Stimulated activated CD8-positive, alpha-beta memory T cell treated with anti-CD3 and anti-CD28 coated beads, Interleukin-15, amount 100 ng/mL, for 1 hour (primary cell): ENCODE measurements at regions not wholly inside any gene's neighbourhood (a gene's known extent, or its start where the extent isn't known, plus 50 kb on each side); places are given as distances from the start of the nearest gene placed in this dataset.
A peak's percentile ranks its signal among the peaks of the same experiment; 100 is the strongest.

Source experiments
- DNase-seq: peaks from one replicate; pipeline ENCODE4 v3.0.0-alpha.2; 2020; ENCODE audit warnings: low read depth

DNA sequence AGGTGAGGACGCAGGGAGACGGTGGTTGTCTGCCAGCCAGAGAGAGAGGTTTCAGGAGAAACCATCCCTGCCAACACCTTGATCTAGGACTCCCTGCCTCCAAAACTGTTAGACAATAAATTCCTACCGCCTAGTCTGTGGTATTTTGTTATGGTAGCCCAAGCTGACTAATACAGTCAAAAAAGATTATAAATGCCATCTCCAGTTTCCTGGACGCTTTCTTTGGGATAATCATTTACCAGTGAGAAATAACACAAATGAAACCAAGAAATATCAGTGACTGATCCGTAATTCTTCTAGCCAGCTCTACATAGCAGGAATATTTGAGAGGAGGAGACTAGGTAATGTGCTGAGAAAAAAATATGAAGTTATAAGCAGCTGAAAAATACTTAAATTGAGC lies 707.8 kb upstream of the LMCD1 start:
- DNase-seq, result no peak

DNA sequence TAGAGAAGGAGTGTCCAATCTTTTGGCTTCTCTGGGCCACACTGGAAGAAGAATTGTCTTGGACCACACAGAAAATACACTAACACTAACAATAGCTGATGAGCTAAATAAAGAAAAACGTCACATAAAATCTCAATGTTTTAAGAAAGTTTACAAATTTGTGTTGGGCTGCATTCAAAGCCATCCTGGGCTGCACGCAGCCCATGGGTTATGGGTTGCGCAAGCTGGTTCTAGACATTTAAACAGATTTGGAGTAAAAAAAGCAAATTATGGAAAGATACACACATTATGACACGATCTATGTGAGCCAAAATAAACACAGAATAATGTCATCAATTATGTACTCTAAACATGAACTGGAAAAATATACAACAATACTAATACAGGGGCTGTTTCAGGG lies 703.3 kb upstream of the LMCD1 start:
- DNase-seq, result no peak

DNA sequence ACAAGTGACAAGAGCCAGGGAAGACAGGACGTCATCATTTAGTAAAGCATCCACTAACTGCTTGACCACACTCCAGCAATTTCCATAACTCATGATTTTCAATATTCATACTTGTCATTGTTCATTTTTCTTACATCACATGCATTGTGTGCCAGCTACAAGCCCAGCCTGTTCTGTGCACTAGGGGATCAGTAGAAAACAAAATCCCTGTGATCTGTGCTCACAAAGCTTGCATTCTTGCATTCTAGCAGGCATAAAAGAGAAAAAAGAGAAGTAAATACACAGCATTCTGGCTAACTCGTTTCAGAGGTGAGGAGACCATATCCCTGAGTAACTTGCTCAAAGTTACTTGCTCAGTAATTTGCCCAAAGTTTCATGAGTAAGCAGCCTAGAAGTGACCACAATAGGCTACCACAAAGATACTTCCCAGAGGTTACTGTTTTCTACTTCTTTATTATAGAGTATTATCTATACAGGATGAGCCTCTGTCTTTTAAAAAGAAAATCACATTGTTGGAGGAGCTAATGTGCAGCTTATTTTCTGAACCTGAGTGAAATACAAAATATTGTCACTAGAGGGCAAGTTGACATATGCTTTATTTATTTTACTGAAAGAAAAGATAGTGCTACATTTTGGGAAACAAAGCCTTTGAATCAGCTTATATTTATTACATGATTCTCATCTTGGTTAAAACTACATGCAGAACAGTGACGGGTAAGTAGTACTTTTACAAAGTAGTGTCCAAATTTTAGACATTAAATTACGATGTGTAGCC lies 701.4 kb upstream of the LMCD1 start:
- DNase-seq, result no peak

DNA sequence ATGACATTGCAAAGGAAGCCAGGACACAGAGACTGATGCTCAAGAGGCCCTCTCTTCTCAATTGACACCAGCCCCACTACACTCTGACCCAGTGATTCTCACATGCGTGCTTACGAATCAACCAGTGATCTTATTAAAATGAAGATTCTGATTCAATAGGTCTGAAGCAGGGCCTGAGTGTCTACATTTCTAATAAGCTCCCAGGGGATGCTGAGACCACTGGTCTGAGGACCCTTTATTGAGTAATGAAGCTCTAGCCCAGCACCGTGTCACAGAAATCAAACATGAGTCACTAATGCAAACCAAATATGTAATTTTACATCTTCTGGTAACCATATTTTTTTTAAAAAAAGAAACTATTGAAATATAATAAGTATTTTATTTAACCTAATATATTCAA lies 689.1 kb upstream of the LMCD1 start:
- no peak for DNase-seq

DNA sequence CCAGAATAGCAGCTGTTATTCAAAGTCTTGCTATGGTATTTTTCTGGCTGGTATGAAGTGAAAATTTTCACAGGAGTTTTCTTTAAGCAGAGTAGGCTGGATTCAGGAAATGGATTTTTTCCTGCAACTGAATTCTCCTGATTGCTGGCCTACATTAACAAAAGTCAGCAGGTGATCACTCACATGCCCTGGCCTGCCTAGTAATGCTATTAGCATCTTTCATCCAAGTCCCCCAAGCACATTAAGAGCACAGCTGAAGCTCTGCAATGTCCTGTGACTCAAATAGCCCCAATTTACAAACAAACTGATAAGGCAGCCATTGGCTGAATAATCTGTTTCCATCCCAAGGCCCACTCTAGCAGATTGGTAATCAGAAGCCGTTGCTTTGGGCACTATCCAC lies 688.3 kb upstream of the LMCD1 start:
- no peak for DNase-seq

DNA sequence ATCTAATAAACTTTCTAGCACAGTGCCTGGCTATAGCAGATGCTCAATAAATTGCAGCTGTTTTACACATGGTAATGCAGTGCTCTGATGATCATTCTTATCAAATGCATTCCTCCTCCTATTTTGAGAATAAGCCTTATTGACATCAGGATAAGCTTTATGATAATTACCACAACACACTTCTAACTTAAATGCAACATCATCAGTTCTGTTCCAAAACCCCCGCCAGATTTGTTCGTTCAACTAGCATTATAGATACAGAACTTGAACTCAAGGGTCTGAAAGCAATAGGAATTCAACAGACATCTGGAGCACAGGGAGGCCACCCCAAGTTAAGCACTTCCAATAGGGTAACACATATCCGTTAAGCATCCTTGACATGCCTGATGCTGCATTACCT lies 684.4 kb upstream of the LMCD1 start:
- no peak for DNase-seq

DNA sequence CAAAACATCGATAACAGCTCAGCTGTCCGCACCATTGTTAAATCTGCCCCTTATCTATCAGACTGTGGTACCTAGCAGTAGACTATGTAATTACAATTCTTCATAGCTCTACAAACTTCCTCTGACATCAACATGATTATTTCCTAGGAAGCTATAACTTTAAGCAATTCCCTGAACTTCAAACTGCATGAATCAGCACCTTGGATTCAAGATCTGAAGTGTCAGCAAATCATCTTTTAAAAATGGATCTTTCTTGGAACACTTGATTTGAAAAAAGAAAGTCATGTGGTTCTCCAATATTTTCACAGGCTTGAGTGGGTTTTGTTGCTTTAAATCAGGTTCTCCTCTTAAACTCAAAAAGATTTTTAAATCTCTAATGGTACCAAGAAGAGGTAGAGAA lies 680.7 kb upstream of the LMCD1 start:
- DNase-seq, result no peak

DNA sequence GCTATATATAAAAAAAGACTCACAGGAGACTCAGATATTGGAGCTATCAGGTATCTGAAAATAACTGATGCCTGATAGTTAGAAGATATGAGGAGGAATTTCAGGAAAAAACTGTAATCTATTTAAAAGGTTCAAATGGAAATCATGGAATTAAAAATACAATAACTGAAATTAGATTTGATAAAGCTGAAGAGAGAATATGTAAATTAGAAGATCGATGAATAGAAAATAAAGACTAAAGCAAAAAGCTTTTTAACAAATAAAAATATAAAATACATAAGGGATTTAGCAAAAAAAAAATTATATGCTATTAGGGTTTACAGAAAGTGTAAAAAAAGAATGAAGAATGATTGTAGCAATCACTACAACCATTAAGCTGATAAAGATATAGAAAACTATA lies 679.8 kb upstream of the LMCD1 start:
- DNase-seq, result no peak

DNA sequence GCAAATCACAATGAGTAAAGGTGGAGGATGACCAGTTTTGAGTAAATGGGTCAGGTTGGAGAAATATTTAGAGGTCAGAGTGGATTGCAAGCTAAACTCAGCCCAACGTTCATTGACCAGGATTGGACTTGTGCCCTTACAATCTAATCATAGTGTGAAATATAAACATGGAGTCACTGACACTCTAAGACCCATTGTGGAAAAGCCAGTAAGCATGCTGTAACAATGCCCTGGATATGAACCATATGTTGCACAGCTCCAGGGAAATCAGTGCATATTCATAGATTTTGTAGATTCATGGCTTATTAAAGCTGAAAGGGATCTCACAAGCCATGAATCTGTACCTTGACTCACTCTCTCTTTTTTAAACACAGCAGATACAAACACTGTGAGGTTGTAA lies 660.2 kb upstream of the LMCD1 start:
- DNase-seq, result no peak

DNA sequence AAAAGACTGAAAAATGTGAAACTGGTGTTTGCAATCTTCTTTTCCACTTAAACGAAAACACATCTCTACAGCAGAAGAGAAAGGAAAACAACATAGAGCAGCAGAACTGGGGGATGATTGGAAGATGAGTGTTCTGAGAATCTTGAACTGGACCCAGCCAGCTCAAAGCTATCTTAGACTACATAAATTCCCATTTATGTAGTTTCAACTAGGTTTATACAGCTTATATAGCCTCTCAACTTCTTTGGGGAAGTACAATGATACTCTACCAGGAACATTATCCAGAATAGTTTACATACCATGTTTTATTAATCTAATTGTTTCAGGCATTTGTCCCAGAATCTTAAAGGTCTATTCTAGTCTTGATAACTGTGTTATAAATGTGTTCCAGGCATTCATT lies 658.2 kb upstream of the LMCD1 start:
- no peak for DNase-seq

DNA sequence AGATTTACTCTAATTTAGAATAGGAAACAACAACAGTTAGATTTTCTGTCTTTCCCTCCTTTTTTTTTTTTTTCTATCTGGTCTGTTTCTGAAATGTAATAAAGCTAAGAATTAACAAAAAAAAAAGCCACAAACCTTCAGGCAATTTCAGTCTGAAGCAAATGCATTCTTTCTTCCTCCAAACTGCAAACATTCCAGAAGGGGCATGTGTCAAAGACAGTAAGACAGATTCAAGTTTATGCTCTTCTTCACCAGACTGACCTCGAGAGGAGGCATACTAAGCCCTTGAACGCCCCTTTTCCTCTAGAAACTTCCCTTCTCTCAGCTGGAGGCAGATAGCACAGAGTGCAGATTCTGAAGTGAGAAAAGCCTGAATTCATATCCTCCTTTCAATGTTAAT lies 654.6 kb upstream of the LMCD1 start:
- no peak for DNase-seq

DNA sequence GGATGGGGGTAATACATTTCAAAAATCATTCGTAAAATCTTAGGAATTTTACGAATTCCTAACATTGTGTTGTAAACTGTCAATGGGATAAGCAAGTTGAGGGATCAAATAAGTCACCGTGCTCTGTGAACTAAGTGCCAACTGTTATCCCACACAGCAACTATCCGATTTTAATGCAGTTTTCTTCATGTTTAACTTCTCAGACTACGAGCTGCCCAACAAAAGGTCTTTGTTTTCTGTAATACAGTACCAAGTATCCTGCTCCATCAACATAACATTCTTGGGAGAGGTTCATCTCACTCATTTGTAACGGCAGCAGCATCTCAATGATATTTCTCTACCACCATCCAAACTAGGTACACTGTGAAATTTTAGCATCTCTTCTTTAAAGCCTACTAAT lies 654.1 kb upstream of the LMCD1 start:
- DNase-seq, result no peak

DNA sequence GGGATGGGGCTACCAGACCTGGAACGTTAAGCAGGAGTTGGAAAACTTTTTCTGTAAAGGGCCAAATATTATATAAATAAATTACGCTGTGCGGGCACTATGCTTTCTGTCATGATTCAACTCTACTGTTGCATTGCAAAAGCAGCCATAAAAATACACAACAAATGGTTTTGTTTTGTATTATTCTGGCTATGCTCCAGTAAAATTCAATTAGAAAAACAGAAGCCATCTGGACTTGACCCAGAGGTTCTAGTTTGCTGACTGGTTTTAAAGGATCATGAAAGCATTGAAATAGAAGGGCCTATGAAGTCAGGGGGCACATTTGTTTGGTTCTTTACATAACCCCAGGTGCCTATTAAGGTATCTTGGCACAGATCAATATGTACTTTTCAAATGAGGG lies 647.4 kb upstream of the LMCD1 start:
- DNase-seq, result no peak

DNA sequence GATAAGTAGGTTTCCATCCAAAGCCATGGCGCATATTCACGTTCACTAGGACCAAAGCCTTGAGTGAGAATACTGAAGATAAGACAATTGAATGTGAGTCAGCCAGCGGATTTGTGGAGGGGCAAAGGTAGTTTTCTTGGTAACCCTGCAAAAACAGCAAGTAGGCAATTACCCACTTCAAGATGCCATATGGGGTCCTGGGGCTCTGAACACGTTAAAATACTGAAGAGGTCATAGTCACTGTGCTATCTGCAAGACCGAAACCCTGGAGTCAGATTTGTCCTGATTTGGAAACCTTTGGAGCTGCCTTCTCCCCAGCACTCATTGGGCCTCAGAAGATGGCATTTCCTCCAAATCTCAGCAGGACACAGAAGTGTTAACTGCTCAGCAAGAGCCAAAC lies 646.9 kb upstream of the LMCD1 start:
- DNase-seq, result no peak

DNA sequence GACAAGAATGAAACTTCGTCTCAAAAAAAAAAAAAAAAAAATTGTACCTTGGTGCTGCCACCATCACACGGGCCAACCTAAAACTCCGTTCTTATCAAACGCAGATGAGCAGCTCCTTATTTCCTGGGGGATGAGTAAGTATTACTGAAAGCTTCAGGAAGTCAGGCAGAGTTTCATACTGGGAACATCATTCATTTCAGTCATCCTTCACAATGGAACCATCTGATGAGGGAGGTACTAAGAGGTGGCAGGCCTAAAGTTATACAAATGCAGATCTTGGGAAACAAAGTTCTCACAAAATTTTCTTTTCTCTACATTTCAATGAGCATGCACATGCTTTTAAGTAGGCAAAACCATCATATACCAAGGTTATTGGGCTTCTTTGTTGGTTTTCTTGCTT lies 636.0 kb upstream of the LMCD1 start:
- DNase-seq, result no peak

DNA sequence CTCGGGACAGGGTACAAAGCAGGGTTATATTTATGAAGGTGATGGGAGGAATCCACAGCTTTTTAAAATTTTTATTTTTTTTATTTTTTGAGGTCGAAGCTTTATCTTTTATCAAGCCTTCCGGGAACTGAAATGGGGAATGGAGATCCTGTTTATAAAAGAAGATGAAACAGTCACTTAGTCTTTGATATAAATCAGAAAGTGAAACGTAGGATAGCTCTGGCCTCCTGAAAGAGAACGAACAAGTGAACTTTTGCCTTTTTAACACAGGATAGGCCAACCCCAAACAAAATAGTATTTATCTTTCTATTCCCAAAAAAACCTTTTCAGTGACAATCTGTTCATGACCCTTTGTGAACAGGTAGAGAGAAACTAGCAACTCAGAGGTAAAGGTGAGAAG lies 634.0 kb upstream of the LMCD1 start:
- no peak for DNase-seq

DNA sequence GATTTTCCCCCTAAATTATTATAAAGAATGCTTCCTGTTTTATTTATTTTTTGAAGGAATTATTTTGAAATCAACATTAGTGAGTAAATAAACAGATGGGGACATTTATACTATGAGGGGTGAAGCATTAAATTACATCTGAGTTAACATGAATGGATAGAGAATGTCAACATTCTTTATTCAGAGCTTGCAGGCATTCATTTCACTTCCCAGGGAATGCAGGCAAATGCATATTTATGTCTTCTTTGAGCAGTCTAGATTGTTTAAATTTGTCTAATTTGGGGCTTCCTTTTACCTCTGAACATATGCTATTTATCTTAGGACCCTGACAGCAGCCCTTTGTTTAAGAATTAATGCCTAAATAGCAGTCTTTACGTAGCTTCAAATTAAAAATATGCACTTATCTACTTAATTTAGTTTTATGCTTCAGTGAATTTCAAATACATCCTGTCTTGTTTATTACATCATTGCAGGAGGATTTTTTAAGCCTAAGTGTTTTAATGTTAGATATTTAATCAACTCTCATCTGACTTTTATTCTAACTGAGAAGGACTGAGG lies 630.5 kb upstream of the LMCD1 start:
- DNase-seq, result no peak

DNA sequence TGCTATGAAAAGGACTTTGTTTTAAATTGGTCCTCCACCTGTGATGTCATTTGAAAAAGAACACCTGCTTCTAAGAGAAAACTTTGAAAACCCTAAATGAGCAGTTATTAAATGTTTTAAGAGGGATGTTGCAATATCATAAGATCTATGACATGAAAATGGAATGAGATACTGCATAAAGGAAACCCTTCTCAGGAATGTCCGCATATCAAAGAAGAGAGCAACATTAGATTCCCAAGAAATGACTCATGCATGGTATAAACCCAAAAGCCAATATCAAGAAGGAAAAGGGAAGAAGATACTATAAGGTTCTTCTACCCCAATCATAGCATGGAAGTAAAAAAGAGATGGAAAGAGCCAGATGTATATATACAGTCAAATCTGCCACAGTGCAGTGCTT lies 627.5 kb upstream of the LMCD1 start:
- no peak for DNase-seq

DNA sequence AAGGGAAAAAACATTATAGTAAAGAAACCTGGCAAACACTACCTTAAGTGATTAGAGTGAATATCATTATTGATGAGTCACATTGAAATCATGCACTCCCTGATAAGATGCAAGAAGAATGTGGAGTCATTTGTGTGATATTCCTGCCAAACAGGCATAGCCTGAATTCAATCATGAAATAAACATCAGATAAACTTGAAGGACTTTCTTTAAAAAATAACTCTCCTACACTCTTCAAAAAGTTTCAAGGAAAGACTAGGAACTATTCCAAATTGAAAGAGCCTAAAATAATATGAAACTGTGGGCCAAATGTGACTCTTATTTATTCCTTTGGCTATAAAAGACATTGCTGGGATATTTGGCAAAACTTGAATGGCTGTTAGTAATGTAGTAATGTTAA lies 625.7 kb upstream of the LMCD1 start:
- DNase-seq, result no peak

DNA sequence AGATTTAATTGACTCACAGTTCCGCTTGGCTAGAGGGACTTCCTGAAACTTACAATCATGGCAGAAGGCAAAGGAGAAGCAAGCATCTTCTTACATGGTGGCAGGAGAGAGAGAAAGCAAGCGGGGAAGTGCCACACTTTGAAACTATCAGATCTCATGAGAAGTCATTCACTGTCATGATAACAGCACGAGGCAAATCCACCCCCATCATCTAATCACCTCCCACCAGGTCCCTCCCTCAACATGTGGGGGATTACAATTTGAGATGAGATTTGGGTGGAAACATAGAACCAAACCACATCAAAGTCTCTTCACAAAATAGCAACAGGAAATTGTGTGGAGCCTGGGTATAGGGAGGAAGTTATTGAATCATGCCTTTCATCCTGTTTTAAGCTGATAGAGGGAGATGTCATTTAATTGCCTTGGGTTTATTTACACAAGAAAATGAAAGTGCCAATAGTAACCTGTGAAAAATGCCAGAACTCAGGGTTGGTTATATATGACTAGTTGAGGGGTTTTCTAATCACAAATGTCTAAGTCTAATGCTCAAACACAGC lies 624.8 kb upstream of the LMCD1 start:
- DNase-seq, result peak; percentile 9

DNA sequence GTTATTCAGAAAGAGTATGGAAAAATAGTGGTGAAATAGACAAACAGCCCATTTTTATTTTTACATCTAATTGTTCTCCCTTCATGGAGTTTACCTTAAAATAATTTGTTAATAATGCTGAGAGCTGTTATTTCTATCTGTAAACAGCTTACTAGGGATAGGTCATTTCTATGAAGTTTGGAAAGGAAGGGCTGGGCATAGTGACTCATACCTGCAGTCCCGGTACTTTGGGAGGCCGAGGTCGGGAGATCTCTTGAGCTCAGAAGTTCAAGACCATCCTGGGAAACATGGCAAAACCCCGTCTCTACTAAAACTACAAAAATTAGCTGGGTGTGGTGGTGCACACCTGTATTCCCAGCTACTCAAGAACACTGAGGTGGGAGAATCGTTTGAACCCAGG lies 624.3 kb upstream of the LMCD1 start:
- DNase-seq, result no peak

DNA sequence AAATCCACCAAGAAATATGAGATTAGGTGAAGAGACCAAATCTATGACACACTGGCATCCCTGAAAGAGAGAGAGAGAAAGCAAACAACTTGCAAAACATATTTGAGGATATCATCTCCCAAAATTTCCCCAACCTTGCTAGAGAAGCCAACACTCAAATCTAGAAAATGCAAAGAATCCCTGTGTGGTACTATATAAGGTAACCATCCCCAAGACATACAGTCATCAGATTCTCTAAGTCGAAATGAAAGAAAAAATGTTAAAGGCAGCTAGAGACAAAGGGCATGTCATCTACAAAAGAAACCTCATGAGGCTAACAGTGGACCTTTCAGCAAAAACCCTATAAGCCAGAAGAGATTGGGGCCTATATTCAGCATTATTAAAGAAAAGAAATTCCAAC lies 622.1 kb upstream of the LMCD1 start:
- no peak for DNase-seq

DNA sequence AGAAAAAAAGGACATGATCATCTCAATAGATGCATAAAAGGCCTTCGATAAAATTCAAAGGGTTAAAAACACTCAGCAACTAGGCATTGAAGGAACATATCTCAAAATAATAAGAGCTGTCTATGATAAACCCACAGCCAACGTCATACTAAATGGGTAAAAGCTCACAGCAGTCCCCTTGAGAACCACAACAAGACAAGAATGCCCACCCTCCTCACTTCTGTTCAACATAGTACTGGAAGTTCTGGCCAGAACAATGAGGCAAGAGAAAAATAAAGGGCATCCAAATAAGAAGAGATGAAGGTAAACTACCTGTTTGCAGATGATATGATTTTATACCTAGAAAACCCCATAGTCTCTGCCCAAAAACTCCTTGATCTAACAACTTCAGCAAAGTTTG lies 619.7 kb upstream of the LMCD1 start:
- no peak for DNase-seq

DNA sequence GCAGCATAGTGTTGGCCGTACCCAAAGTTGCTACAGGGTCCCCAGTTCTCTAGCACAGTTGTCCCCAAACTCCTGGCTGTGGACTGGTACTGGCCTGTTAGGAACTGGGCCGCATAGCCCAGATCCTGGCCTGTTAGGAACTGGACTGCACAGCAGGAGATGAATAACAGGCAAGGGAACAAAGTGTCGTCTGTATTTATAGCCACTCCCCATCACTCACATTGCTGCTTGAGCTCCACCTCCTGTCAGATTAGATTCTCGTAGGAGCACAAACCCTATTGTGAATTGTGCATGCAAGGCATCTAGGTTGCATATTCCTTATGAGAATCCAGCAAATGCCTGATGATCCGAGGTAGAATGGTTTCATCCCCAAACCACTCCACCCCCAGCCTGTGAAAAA lies 604.0 kb upstream of the LMCD1 start:
- DNase-seq, result no peak
